OCI-LY7 (cell line): ENCODE measurements at regions not wholly inside any gene's neighbourhood (a gene's known extent, or its start where the extent isn't known, plus 50 kb on each side); places are given as distances from the start of the nearest gene placed in this dataset.
"Not testable (repeated sequence)": the region's sequence is repeated elsewhere in the genome, so short reads cannot be mapped to it uniquely, and the experiment has no call there.

Experiments used
- BruUV-seq: library from RNA; stranded (reverse); fragments of 400-500 nt; replicated peaks from 2 replicates; lab custom pipeline; 2021; lab: Mats Ljungman, UMichigan
- CTCF ChIA-PET: fragments of 300-600 bp; sonication (Branson Sonifier 250); formaldehyde crosslinking; loops from one replicate; lab custom pipeline; 2022; ENCODE audit warnings: antibody characterized with exemption; ENCODE audit not compliant: unreplicated experiment; lab: Charles Lee
- POLR2A ChIA-PET: fragments of 300-600 bp; sonication (Branson Sonifier 250); formaldehyde crosslinking; loops from one replicate; lab custom pipeline; 2022; ENCODE audit warnings: antibody characterized with exemption; lab: Charles Lee
- DNase-seq: peaks from one replicate; pipeline ENCODE4 v3.0.0-alpha.2; 2015; ENCODE audit warnings: low spot score
- H2AFZ ChIP-seq: fragments of 200-600 bp; sonication (generic), shearing (Covaris generic); 2 replicates; pipeline ENCODE4 v1.6.1; 2014; ENCODE audit warnings: mild to moderate bottlenecking, antibody characterized with exemption, low read length, moderate library complexity
- H3K27ac ChIP-seq: fragments of 200-600 bp; sonication (generic); 2 replicates; pipeline ENCODE4 v1.5.1; 2014; ENCODE audit warnings: mixed run types, low read depth, mild to moderate bottlenecking, moderate library complexity, low read length, inconsistent platforms; ENCODE audit not compliant: poor library complexity, severe bottlenecking
- H3K36me3 ChIP-seq: fragments of 200-600 bp; sonication (generic); 2 replicates; pipeline ENCODE4 v1.6.1; 2014; ENCODE audit warnings: mild to moderate bottlenecking, antibody characterized with exemption, low read length, moderate library complexity, mixed read lengths; ENCODE audit not compliant: insufficient read depth
- H3K4me1 ChIP-seq: fragments of 200-600 bp; sonication (generic); 2 replicates; pipeline ENCODE4 v1.5.1; 2014; ENCODE audit warnings: mild to moderate bottlenecking, low read length; ENCODE audit not compliant: insufficient read depth, poor library complexity, severe bottlenecking
- H3K4me2 ChIP-seq: fragments of 200-600 bp; sonication (generic); 2 replicates; pipeline ENCODE4 v1.6.1; 2014; ENCODE audit warnings: mild to moderate bottlenecking, low read length
- H3K4me3 ChIP-seq: fragments of 200-600 bp; sonication (generic); 2 replicates; pipeline ENCODE4 v1.5.1; 2014; ENCODE audit warnings: mild to moderate bottlenecking, low read depth, low read length; ENCODE audit not compliant: poor library complexity, severe bottlenecking
- H3K79me2 ChIP-seq: fragments of 200-600 bp; sonication (generic); 2 replicates; pipeline ENCODE4 v1.6.1; 2016; ENCODE audit warnings: low read depth, mild to moderate bottlenecking, low read length, moderate library complexity, mixed read lengths; ENCODE audit not compliant: insufficient read depth
- H3K9me2 ChIP-seq: fragments of 200-600 bp; sonication (generic); 2 replicates; pipeline ENCODE4 v1.6.1; 2016; ENCODE audit warnings: mild to moderate bottlenecking, low read length, mixed read lengths; ENCODE audit not compliant: insufficient read depth
- H3K9me3 ChIP-seq: fragments of 200-600 bp; sonication (generic); 2 replicates; pipeline ENCODE4 v1.6.1; 2014; ENCODE audit warnings: mild to moderate bottlenecking, mixed run types, low read length, mixed read lengths
- H4K20me1 ChIP-seq: fragments of 200-600 bp; sonication (generic); 2 replicates; pipeline ENCODE4 v1.6.1; 2014; ENCODE audit warnings: mild to moderate bottlenecking, antibody characterized with exemption, low read length, moderate library complexity, mixed read lengths; ENCODE audit not compliant: insufficient read depth
- EZH2phosphoT487 ChIP-seq: fragments of 200-600 bp; sonication (generic); IDR thresholded peaks from 2 replicates; pipeline ENCODE4 v1.6.1; 2018; ENCODE audit warnings: low read depth, borderline replicate concordance, mild to moderate bottlenecking, mixed run types, antibody characterized with exemption, low read length, moderate library complexity, mixed read lengths
- intact Hi-C: fragments of 100-400 bp; cut with micrococcal nuclease; formaldehyde crosslinking; loops from one replicate; pipeline ENCODE4 v1.10.0; 2022; ENCODE audit not compliant: unreplicated experiment
- TF ChIP-seq, protein P1 (sequence below): fragments of 200-600 bp; sonication (generic); conservative IDR thresholded peaks from 2 replicates; pipeline ENCODE4 v1.5.1; 2014; ENCODE audit warnings: mild to moderate bottlenecking, antibody characterized with exemption, low read length, moderate library complexity, mixed read lengths

DNA sequence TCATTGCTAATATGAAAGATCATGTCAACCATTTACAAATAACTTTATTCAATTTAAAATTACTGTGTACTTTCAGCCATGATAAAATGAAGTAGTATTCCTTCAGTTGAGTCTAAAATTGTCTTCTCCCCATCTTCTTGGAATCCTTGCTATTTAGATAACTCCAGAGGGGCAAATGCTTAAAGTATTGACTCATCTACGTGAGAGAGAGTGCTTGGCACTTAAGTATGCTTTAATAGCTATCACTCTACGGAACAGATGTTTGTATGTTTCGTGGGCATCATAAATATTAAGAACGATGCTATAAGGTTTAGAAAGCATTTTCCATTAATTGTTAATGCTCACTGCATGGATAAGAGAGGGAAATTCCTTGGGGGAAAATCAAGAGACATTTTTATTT lies 69.3 kb upstream of the MED13 start:
- intact Hi-C loops = no loop called here
- ChIA-PET POLR2A (interaction anchor here (0.6 to 1.1 kb wide), 2 partner anchors 12 to 1558 kb away, joined by 5 read pairs; no protein-coding TSS in a partner anchor), CTCF (interaction anchor here (0.6 kb wide), 1 partner anchor 287 kb away, joined by 3 read pairs; no protein-coding TSS in a partner anchor)
- DNase-seq = no peak
- no peak overlapping the region for H3K27ac ChIP-seq
- no peaks in the 10 kb centered on the region for H3K9me3 ChIP-seq
- no peaks in the 10 kb centered on the region for H3K36me3 ChIP-seq
- no TSS peak for BruUV-seq
- no peak overlapping the region for H2AFZ ChIP-seq
- no peak overlapping the region for H3K4me3 ChIP-seq
- no peaks in the 10 kb centered on the region for H3K9me2 ChIP-seq
- no peaks in the 10 kb centered on the region for H4K20me1 ChIP-seq
- no peaks in the 10 kb centered on the region for H3K79me2 ChIP-seq
- no peaks in the 10 kb centered on the region for H3K4me1 ChIP-seq
- H3K4me2 ChIP-seq = no peak overlapping the region
- TF ChIP-seq, protein P1, sequence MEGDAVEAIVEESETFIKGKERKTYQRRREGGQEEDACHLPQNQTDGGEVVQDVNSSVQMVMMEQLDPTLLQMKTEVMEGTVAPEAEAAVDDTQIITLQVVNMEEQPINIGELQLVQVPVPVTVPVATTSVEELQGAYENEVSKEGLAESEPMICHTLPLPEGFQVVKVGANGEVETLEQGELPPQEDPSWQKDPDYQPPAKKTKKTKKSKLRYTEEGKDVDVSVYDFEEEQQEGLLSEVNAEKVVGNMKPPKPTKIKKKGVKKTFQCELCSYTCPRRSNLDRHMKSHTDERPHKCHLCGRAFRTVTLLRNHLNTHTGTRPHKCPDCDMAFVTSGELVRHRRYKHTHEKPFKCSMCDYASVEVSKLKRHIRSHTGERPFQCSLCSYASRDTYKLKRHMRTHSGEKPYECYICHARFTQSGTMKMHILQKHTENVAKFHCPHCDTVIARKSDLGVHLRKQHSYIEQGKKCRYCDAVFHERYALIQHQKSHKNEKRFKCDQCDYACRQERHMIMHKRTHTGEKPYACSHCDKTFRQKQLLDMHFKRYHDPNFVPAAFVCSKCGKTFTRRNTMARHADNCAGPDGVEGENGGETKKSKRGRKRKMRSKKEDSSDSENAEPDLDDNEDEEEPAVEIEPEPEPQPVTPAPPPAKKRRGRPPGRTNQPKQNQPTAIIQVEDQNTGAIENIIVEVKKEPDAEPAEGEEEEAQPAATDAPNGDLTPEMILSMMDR = no peak
- no peak for TF ChIP-seq EZH2phosphoT487

DNA sequence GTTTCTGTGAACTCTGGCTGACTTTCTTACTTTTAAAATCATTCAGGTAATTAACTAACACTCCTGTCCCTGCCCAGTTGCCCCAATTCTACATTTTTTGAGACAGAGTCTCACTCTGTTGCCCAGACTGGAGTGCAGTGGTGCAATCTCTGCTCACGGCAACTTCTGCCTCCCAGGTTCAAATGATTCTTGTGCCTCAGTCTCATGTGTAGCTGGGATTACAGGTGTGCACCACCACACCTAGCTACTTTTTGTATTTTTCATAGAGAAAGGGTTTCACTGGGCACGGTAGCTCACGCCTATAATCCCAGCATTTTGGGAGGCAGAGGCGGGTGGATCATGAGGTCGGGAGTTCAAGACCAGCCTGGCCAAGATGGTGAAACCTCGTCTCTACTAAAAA lies 66.2 kb upstream of the MED13 start:
- intact Hi-C loops, H2AFZ ChIP-seq, H3K79me2 ChIP-seq, H3K9me2 ChIP-seq, H3K36me3 ChIP-seq, BruUV-seq, H3K4me3 ChIP-seq, H3K4me1 ChIP-seq, H4K20me1 ChIP-seq, DNase-seq, H3K4me2 ChIP-seq, CTCF ChIA-PET, POLR2A ChIA-PET, H3K27ac ChIP-seq, H3K9me3 ChIP-seq: not testable (repeated sequence)

DNA sequence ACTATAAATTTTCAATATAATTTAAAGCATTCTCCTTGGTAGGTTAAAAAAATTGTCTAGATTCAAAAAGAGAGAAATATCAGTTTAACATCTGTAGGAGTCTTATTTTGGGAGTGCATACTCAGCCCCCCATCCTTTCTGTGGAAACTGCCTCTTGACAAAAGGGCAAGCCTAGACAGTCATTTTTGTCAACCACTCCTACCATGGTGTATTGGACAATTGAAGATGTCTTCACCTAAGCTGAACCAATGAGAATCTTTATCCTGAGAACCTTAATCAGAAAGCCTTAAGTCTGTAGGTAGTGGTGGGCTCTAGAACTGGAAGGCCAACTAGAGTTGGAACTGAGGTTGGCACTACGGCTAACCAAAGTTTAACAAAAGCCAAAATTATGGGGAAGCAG lies 65.7 kb upstream of the MED13 start:
- Histone ChIP-seq H3K9me3 (no peaks in the 10 kb centered on the region), H3K79me2 (no peaks in the 10 kb centered on the region), H4K20me1 (no peaks in the 10 kb centered on the region), H2AFZ (no peak overlapping the region), H3K36me3 (no peaks in the 10 kb centered on the region), H3K27ac (no peak overlapping the region), H3K4me1 (no peaks in the 10 kb centered on the region), H3K9me2 (no peaks in the 10 kb centered on the region), H3K4me3 (no peak overlapping the region), H3K4me2 (no peak overlapping the region)
- intact Hi-C loops = no loop called here
- no TSS peak for BruUV-seq
- ChIA-PET CTCF (no interaction called here), POLR2A (no interaction called here)
- TF ChIP-seq, protein P1 = no peak
- TF ChIP-seq EZH2phosphoT487 = no peak
- DNase-seq = no peak
